K562 (cell line): ENCODE measurements at regions not wholly inside any gene's neighbourhood (a gene's known extent, or its start where the extent isn't known, plus 50 kb on each side); places are given as distances from the start of the nearest gene placed in this dataset.

Source experiments
- ATAC-seq: fragments of 200-7000 bp; cut with Tn5 transposase; 3 replicates; pipeline ENCODE4 v1.9.1; 2020; ENCODE audit warnings: moderate library complexity
- BruUV-seq: library from RNA; stranded (reverse); fragments of 400-500 nt; replicated peaks from 2 replicates; lab custom pipeline; 2021; lab: Mats Ljungman, UMichigan
- CTCF ChIA-PET: fragments of 300-600 bp; formaldehyde crosslinking; extraction: SDS; loops from one replicate; lab custom pipeline; 2021; ENCODE audit warnings: low intra/inter-chr PET ratio; lab: Yijun Ruan, JAX
- POLR2A ChIA-PET: fragments of 300-600, 350-650 bp; sonication (Branson Sonifier 250); formaldehyde crosslinking; extraction: SDS; loops from one replicate; lab custom pipeline; 2021; ENCODE audit warnings: antibody characterized with exemption, inconsistent platforms; lab: Yijun Ruan, JAX
- DNase-seq, 4 experiments: peaks; one replicate each; pipeline versions ENCODE4 v3.0.0 to v3.0.0-alpha.2; 2011 to 2018; ENCODE audit warnings: low spot score in 3 of 4, mixed read lengths in 3 of 4; ENCODE audit errors: extremely low read depth in 1 of 4
- FAIRE-seq: peaks from 2 replicates; lab custom pipeline; 2011; peaks lifted over from hg19 to GRCh38; lab: Jason Lieb, UNC
- H2AFZ ChIP-seq: 2 replicates; pipeline ENCODE4 v1.6.0; 2011; ENCODE audit warnings: low read depth, low read length, control low read depth, inconsistent platforms
- H3K27ac ChIP-seq: fragments of 200-600 bp; 3 replicates; pipeline ENCODE4 v1.8.0; 2011; ENCODE audit warnings: low read depth, mild to moderate bottlenecking, control low read depth, inconsistent platforms, low read length, moderate library complexity, mixed read lengths; ENCODE audit errors: extremely low read depth
- H3K27me3 ChIP-seq, 2 experiments: fragments of 300-600 bp in 1 of 2; 2 replicates in 1 of 2; 3 replicates in 1 of 2; pipeline versions ENCODE4 v1.6.0 to v1.8.0; 2011; ENCODE audit warnings: inconsistent platforms in 2 of 2, low read length in 2 of 2, mild to moderate bottlenecking in 1 of 2, mixed read lengths in 1 of 2, moderate library complexity in 1 of 2; ENCODE audit not compliant: control insufficient read depth in 2 of 2, insufficient read depth in 2 of 2
- H3K36me3 ChIP-seq: fragments of 300-600 bp; 3 replicates; pipeline ENCODE4 v1.8.0; 2011; ENCODE audit warnings: mild to moderate bottlenecking, low read length, inconsistent platforms; ENCODE audit not compliant: control insufficient read depth, insufficient read depth
- H3K4me1 ChIP-seq, 2 experiments: fragments of 200-600 bp in 1 of 2; replicated peaks in 1 of 2; 2 replicates in 1 of 2; 3 replicates in 1 of 2; pipeline versions ENCODE4 v1.5.1 to v1.8.0; 2011; ENCODE audit warnings: inconsistent platforms in 2 of 2, low read length in 2 of 2, mild to moderate bottlenecking in 1 of 2, mixed read lengths in 1 of 2, moderate library complexity in 1 of 2; ENCODE audit not compliant: control insufficient read depth in 2 of 2, insufficient read depth in 2 of 2
- H3K4me2 ChIP-seq: 2 replicates; pipeline ENCODE4 v1.6.1; 2011; ENCODE audit warnings: low read length, control low read depth, inconsistent platforms, mixed read lengths; ENCODE audit not compliant: insufficient read depth
- H3K4me3 ChIP-seq: fragments of 200-600 bp; sonication (generic), shearing (Covaris generic); 2 replicates; pipeline ENCODE4 v1.5.1; 2016; ENCODE audit warnings: control low read depth, inconsistent platforms
- H3K79me2 ChIP-seq: fragments of 200-600 bp; 3 replicates; pipeline ENCODE4 v1.8.0; 2011; ENCODE audit warnings: low read length, inconsistent platforms; ENCODE audit not compliant: control insufficient read depth, insufficient read depth
- H3K9ac ChIP-seq, 2 experiments: 2 replicates each; pipeline versions ENCODE4 v1.6.0 to v1.6.1; 2011; ENCODE audit warnings: low read depth in 2 of 2, low read length in 2 of 2, control low read depth in 1 of 2, inconsistent platforms in 1 of 2, mild to moderate bottlenecking in 1 of 2, mixed read lengths in 1 of 2; ENCODE audit not compliant: insufficient read depth in 1 of 2
- H3K9me1 ChIP-seq: one replicate; pipeline ENCODE4 v1.6.0; 2011; ENCODE audit warnings: inconsistent platforms, mild to moderate bottlenecking, low read length, moderate library complexity; ENCODE audit not compliant: control insufficient read depth, insufficient read depth
- H3K9me3 ChIP-seq: replicated peaks from 2 replicates; pipeline ENCODE4 v1.5.1; 2011; ENCODE audit warnings: low read depth, low read length, inconsistent platforms; ENCODE audit not compliant: control insufficient read depth, insufficient read depth
- H4K20me1 ChIP-seq: replicated peaks from 2 replicates; pipeline ENCODE4 v1.6.1; 2011; ENCODE audit warnings: low read length, inconsistent platforms, mixed read lengths; ENCODE audit not compliant: control insufficient read depth, insufficient read depth
- ARID4B ChIP-seq: sonication (generic); formaldehyde crosslinking; IDR thresholded peaks from 2 replicates; pipeline ENCODE4 v1.8.0; 2022; ENCODE audit warnings: mild to moderate bottlenecking, missing genetic modification reagents
- WGBS: fragments of 100-300 bp; shearing (Covaris generic); methylation state at CpG from one replicate; pipeline ENCODE4 v1.1.6; 2016; ENCODE audit warnings: low coverage, mixed read lengths; ENCODE audit not compliant: insufficient coverage; ENCODE audit errors: missing lambda C conversion rate; 5-methylcytosine and 5-hydroxymethylcytosine counted together
- in situ Hi-C: fragments of 300-500 bp; cut with MboI; formaldehyde crosslinking; loops from 4 replicates; pipeline ENCODE4 v1.15.0; 2018; ENCODE audit warnings: inconsistent platforms, mixed read lengths
- intact Hi-C: fragments of 100-400 bp; cut with micrococcal nuclease; formaldehyde crosslinking; loops from 2 replicates; pipeline ENCODE4 v1.14.2; 2022
- TF ChIP-seq, protein P1 (sequence below): fragments of 450-650 bp; IDR thresholded peaks from 2 replicates; pipeline ENCODE4 v1.6.1; 2016; ENCODE audit warnings: borderline replicate concordance
- TF ChIP-seq, protein P2 (sequence below): sonication (generic); formaldehyde crosslinking; IDR thresholded peaks from 2 replicates; pipeline ENCODE4 v1.8.0; 2022; ENCODE audit warnings: missing genetic modification reagents, mild to moderate bottlenecking, borderline replicate concordance
- TF ChIP-seq, protein P3 (sequence below): fragments of 250-450 bp; sonication (Bioruptor Pico); IDR thresholded peaks from 2 replicates; pipeline ENCODE4 v1.8.0; 2022; ENCODE audit warnings: moderate library complexity, mild to moderate bottlenecking, inconsistent platforms

- BruUV-seq: no TSS peak
These were observed 50.4 kb upstream of the ZNF354A start for GRCh38 chr5:178780581-178781498.

More at GRCh38 chr5:178780581-178781498, 50.4 kb upstream of the ZNF354A start:
- DNase-seq (no peak), ATAC-seq (no peak), FAIRE-seq (no peak)
- Histone ChIP-seq H3K27me3 (peaks cover 0 to 4% of the 10 kb centered on the region in 2 experiments; a peak in 2 of 5 replicates), H3K36me3 (no peaks in the 10 kb centered on the region), H3K9me1 (no peaks in the 10 kb centered on the region), H3K27ac (no peak overlapping the region), H4K20me1 (no peaks in the 10 kb centered on the region), H3K4me1 (peaks cover 0 to under 1% of the 10 kb centered on the region in 2 experiments; a peak in 2 of 5 replicates), H3K4me3 (no peak overlapping the region), H3K79me2 (no peaks in the 10 kb centered on the region), H3K4me2 (no peak overlapping the region), H3K9ac (no peak overlapping the region), H3K9me3 (no peaks in the 10 kb centered on the region), H2AFZ (no peak overlapping the region)
- TF ChIP-seq, protein P1, sequence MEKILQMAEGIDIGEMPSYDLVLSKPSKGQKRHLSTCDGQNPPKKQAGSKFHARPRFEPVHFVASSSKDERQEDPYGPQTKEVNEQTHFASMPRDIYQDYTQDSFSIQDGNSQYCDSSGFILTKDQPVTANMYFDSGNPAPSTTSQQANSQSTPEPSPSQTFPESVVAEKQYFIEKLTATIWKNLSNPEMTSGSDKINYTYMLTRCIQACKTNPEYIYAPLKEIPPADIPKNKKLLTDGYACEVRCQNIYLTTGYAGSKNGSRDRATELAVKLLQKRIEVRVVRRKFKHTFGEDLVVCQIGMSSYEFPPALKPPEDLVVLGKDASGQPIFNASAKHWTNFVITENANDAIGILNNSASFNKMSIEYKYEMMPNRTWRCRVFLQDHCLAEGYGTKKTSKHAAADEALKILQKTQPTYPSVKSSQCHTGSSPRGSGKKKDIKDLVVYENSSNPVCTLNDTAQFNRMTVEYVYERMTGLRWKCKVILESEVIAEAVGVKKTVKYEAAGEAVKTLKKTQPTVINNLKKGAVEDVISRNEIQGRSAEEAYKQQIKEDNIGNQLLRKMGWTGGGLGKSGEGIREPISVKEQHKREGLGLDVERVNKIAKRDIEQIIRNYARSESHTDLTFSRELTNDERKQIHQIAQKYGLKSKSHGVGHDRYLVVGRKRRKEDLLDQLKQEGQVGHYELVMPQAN: no peak
- TF ChIP-seq ARID4B (CRISPR knock-in tag): no peak
- TF ChIP-seq, protein P2, sequence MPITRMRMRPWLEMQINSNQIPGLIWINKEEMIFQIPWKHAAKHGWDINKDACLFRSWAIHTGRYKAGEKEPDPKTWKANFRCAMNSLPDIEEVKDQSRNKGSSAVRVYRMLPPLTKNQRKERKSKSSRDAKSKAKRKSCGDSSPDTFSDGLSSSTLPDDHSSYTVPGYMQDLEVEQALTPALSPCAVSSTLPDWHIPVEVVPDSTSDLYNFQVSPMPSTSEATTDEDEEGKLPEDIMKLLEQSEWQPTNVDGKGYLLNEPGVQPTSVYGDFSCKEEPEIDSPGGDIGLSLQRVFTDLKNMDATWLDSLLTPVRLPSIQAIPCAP (CRISPR knock-in tag): no peak
- TF ChIP-seq, protein P3, sequence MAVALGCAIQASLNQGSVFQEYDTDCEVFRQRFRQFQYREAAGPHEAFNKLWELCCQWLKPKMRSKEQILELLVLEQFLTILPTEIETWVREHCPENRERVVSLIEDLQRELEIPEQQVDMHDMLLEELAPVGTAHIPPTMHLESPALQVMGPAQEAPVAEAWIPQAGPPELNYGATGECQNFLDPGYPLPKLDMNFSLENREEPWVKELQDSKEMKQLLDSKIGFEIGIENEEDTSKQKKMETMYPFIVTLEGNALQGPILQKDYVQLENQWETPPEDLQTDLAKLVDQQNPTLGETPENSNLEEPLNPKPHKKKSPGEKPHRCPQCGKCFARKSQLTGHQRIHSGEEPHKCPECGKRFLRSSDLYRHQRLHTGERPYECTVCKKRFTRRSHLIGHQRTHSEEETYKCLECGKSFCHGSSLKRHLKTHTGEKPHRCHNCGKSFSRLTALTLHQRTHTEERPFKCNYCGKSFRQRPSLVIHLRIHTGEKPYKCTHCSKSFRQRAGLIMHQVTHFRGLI (CRISPR knock-in tag): no peak
- POLR2A ChIA-PET: interaction anchor here (0.6 to 0.9 kb wide), 2 partner anchors 52 to 1861 kb away, joined by 3 to 4 read pairs; no protein-coding TSS in a partner anchor
- CTCF ChIA-PET: no interaction called here
- 23% methylated on average over 25 of the region's 27 CpGs for WGBS
- in situ Hi-C loops: no loop called here
- intact Hi-C loops: no loop called here
